OCI-LY1 (cell line): ENCODE measurements at regions not wholly inside any gene's neighbourhood (a gene's known extent, or its start where the extent isn't known, plus 50 kb on each side); places are given as distances from the start of the nearest gene placed in this dataset.
"Not testable (repeated sequence)": the region's sequence is repeated elsewhere in the genome, so short reads cannot be mapped to it uniquely, and the experiment has no call there.

ENCODE experiments used
- H2AFZ ChIP-seq: fragments of 200-600 bp; sonication (generic), shearing (Covaris generic); 2 replicates; pipeline ENCODE4 v1.6.0; 2014; ENCODE audit warnings: antibody characterized with exemption, mild to moderate bottlenecking, low read length
- H3F3A ChIP-seq: fragments of 200-600 bp; sonication (generic), shearing (Covaris generic); 2 replicates; pipeline ENCODE4 v1.6.0; 2014; ENCODE audit warnings: mild to moderate bottlenecking, antibody characterized with exemption, low read length, moderate library complexity; ENCODE audit not compliant: insufficient read depth
- H3K27ac ChIP-seq: fragments of 200-600 bp; sonication (generic); 2 replicates; pipeline ENCODE4 v1.5.1; 2014; ENCODE audit warnings: low read length, mixed run types, mild to moderate bottlenecking, low read depth; ENCODE audit not compliant: poor library complexity, severe bottlenecking
- H3K27me3 ChIP-seq: fragments of 200-600 bp; sonication (generic); 2 replicates; pipeline ENCODE4 v1.6.0; 2014; ENCODE audit warnings: antibody characterized with exemption, mild to moderate bottlenecking, low read length, moderate library complexity; ENCODE audit not compliant: insufficient read depth
- H3K36me3 ChIP-seq: fragments of 200-600 bp; sonication (generic); 2 replicates; pipeline ENCODE4 v1.6.1; 2014; ENCODE audit warnings: mild to moderate bottlenecking, antibody characterized with exemption, low read length, moderate library complexity, mixed read lengths; ENCODE audit not compliant: insufficient read depth
- H3K4me1 ChIP-seq: fragments of 200-600 bp; sonication (generic); 2 replicates; pipeline ENCODE4 v1.5.1; 2014; ENCODE audit warnings: mild to moderate bottlenecking, low read length, moderate library complexity; ENCODE audit not compliant: insufficient read depth, severe bottlenecking
- H3K4me2 ChIP-seq: fragments of 200-600 bp; sonication (generic), shearing (Covaris generic); 2 replicates; pipeline ENCODE4 v1.6.1; 2014; ENCODE audit warnings: low read length
- H3K4me3 ChIP-seq: fragments of 200-600 bp; sonication (generic); 2 replicates; pipeline ENCODE4 v1.5.1; 2014; ENCODE audit warnings: low read length, low read depth, mild to moderate bottlenecking, mixed read lengths; ENCODE audit not compliant: poor library complexity, severe bottlenecking
- H3K79me2 ChIP-seq: fragments of 200-600 bp; shearing (Covaris generic); 2 replicates; pipeline ENCODE4 v1.6.1; 2016; ENCODE audit warnings: mixed run types, low read length, mixed read lengths; ENCODE audit not compliant: insufficient read depth
- H3K9ac ChIP-seq: fragments of 200-600 bp; sonication (generic), shearing (Covaris generic); 2 replicates; pipeline ENCODE4 v1.6.1; 2014; ENCODE audit warnings: mild to moderate bottlenecking, low read length, mixed read lengths
- H3K9me2 ChIP-seq: fragments of 200-600 bp; sonication (generic), shearing (Covaris generic); 2 replicates; pipeline ENCODE4 v1.6.1; 2014; ENCODE audit warnings: low read depth, mild to moderate bottlenecking, low read length, mixed read lengths
- H3K9me3 ChIP-seq: fragments of 200-600 bp; shearing (Covaris generic); 2 replicates; pipeline ENCODE4 v1.6.1; 2014; ENCODE audit warnings: low read length, mixed read lengths
- H4K20me1 ChIP-seq: fragments of 200-600 bp; sonication (generic), shearing (Covaris generic); 2 replicates; pipeline ENCODE4 v1.6.0; 2016; ENCODE audit warnings: mild to moderate bottlenecking, low read length; ENCODE audit not compliant: insufficient read depth
- EZH2 ChIP-seq: fragments of 200-600 bp; sonication (generic), shearing (Covaris generic); IDR thresholded peaks from 2 replicates; pipeline ENCODE4 v1.8.0; 2017; ENCODE audit warnings: borderline replicate concordance, mixed run types, mild to moderate bottlenecking, antibody characterized with exemption, low read length, moderate library complexity, mixed read lengths
- TF ChIP-seq, protein P1 (sequence below): fragments of 200-600 bp; sonication (generic), shearing (Covaris generic); IDR thresholded peaks from 2 replicates; pipeline ENCODE4 v1.5.1; 2017; ENCODE audit warnings: mild to moderate bottlenecking, antibody characterized with exemption, low read length, moderate library complexity, mixed read lengths

DNA sequence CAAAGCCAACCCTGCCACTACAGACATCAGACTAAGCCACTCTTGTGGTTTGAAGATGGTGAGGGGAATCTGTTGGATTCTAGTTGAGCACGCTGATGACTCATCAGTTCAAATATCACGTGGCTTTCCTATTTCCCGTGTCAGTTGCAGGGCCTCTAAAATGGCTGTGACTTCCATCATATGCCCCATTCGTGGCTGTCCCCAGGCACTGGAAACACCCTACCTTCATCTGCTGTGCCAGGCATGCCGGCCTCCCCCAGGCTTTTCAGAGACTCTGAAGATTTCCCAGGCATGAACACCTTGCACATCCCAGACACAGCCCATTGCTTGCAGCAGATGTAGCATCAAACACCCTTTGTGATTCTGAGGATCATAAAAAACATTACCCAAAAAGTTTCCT lies 659.9 kb downstream of the UQCRFS1 start:
- no peaks in the 10 kb centered on the region for H3F3A ChIP-seq
- H3K4me2 ChIP-seq: no peak overlapping the region
- no peaks in the 10 kb centered on the region for H3K9me3 ChIP-seq
- H3K27ac ChIP-seq: no peak overlapping the region
- TF ChIP-seq, protein P1, sequence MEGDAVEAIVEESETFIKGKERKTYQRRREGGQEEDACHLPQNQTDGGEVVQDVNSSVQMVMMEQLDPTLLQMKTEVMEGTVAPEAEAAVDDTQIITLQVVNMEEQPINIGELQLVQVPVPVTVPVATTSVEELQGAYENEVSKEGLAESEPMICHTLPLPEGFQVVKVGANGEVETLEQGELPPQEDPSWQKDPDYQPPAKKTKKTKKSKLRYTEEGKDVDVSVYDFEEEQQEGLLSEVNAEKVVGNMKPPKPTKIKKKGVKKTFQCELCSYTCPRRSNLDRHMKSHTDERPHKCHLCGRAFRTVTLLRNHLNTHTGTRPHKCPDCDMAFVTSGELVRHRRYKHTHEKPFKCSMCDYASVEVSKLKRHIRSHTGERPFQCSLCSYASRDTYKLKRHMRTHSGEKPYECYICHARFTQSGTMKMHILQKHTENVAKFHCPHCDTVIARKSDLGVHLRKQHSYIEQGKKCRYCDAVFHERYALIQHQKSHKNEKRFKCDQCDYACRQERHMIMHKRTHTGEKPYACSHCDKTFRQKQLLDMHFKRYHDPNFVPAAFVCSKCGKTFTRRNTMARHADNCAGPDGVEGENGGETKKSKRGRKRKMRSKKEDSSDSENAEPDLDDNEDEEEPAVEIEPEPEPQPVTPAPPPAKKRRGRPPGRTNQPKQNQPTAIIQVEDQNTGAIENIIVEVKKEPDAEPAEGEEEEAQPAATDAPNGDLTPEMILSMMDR: no peak
- no peak for TF ChIP-seq EZH2
- no peak overlapping the region for H3K4me3 ChIP-seq
- no peaks in the 10 kb centered on the region for H3K36me3 ChIP-seq
- no peak overlapping the region for H3K9ac ChIP-seq
- no peak overlapping the region for H2AFZ ChIP-seq
- H3K9me2 ChIP-seq: no peaks in the 10 kb centered on the region
- H3K27me3 ChIP-seq: no peaks in the 10 kb centered on the region
- no peaks in the 10 kb centered on the region for H3K79me2 ChIP-seq
- H4K20me1 ChIP-seq: no peaks in the 10 kb centered on the region
- peaks cover 55% of the 10 kb centered on the region for H3K4me1 ChIP-seq

DNA sequence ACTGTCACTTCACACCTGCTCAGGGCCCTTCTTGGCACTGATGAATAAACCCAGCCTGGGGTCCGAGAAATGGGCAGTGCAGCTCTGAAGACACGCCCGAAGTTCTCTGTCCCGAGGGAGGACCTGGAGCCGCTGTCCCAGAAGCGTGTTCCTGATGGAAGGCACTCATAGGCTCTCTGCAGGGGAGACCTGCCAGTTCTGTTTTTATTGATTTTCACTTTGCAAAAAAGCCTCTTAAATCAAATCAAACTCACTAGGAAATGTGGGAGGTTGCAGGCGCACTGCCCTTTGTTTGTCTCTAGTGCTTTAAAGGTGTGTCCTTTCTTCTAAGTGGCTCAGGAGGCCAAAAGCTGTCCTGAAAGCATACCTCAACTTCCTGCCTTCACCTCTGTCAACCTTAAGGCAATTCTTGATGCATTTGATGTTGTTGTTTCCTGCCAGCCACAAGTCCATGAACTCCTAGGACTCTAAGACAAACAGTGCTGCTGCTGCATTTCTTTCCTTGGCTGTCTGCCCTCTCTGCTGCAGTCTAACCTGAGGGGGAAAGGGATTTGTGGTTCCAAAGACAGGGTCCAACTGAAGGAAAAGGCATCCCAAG lies 663.2 kb downstream of the UQCRFS1 start:
- Histone ChIP-seq H4K20me1 (no peaks in the 10 kb centered on the region), H3K4me2 (no peak overlapping the region), H3K9me3 (no peaks in the 10 kb centered on the region), H3K79me2 (no peaks in the 10 kb centered on the region), H3K4me3 (no peak overlapping the region), H3K27ac (peak overlapping the region; percentile 52), H3F3A (no peaks in the 10 kb centered on the region), H3K9me2 (no peaks in the 10 kb centered on the region), H3K9ac (no peak overlapping the region; the same call in 1 of the 2 replicates), H2AFZ (no peak overlapping the region), H3K4me1 (peaks cover 58% of the 10 kb centered on the region), H3K27me3 (no peaks in the 10 kb centered on the region), H3K36me3 (no peaks in the 10 kb centered on the region)
- TF ChIP-seq, protein P1: no peak
- no peak for TF ChIP-seq EZH2

DNA sequence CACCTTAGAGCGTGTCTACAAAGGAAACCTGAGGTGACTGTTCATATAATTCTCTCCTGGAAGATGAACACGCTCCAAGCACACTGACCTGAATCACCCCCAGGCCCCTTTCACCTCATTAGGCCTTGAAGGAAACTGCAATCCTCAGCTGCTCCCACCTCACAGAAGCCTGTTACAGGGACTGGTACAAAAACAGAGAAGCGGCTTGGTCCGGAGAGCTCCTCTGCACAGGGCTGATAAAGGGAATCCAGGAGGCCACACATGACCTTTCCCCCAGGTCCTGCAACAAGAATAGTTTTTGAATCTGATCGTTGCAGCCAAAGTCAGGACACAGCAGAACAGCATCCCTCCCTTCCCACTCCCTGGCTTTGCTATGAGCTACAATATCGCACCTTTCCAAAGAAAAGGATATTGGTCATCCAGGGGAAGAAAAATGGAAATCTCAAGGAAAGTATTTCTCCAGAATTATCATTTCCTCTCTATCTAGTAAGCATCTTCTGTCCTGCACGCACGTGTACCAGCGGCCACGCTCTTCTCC lies 666.7 kb downstream of the UQCRFS1 start:
- Histone ChIP-seq H3K27me3 (no peaks in the 10 kb centered on the region), H3K9me3 (no peaks in the 10 kb centered on the region), H3K9ac (peak overlapping the region; percentile 25; the same call in 1 of the 2 replicates), H3K27ac (peak overlapping the region; percentile 99), H4K20me1 (no peaks in the 10 kb centered on the region), H3K4me3 (no peak overlapping the region), H3K79me2 (no peaks in the 10 kb centered on the region), H3K4me1 (peaks cover 73% of the 10 kb centered on the region), H3K9me2 (no peaks in the 10 kb centered on the region), H3K36me3 (no peaks in the 10 kb centered on the region), H3K4me2 (no peak overlapping the region), H3F3A (0 out of 2 replicates have a peak, but pooled peaks cover 3% of the 10 kb centered on the region), H2AFZ (no peak overlapping the region)
- TF ChIP-seq, protein P1: no peak
- no peak for TF ChIP-seq EZH2

DNA sequence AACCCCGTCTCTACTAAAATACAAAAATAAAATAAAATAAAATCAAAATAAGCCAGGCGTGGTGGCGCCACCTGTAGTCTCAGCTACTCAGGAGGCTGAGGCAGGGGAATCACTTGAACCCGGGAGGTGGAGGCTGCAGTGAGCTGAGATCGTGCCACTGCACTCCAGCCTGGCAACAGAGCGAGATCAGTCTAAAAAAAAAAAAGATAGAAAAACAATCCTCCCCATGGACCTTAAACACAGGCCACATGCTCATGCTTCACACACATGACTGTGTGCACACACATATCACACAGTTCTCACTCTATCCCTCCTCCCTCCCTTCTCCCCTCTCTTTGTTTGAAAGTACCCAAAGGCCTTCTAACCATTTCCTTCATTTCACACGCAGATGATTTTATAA lies 667.6 kb downstream of the UQCRFS1 start:
- H4K20me1 ChIP-seq, H3K4me2 ChIP-seq, H3F3A ChIP-seq, H2AFZ ChIP-seq, H3K36me3 ChIP-seq, H3K4me3 ChIP-seq, H3K9me3 ChIP-seq, H3K27me3 ChIP-seq, H3K79me2 ChIP-seq, H3K9me2 ChIP-seq: not testable (repeated sequence)
- H3K9ac ChIP-seq: peak overlapping the region; percentile 25; the same call in 1 of the 2 replicates
- H3K4me1 ChIP-seq: peaks cover 73% of the 10 kb centered on the region
- peak overlapping the region; percentile 99 for H3K27ac ChIP-seq
